WTC11 (cell line): ENCODE measurements at regions not wholly inside any gene's neighbourhood (a gene's known extent, or its start where the extent isn't known, plus 50 kb on each side); places are given as distances from the start of the nearest gene placed in this dataset.

ENCODE experiments used
- ATAC-seq: fragments of 200-7000 bp; cut with Tn5 transposase; 2 replicates; pipeline ENCODE4 v1.10.0; 2021; ENCODE audit warnings: mild to moderate bottlenecking, moderate library complexity
- CTCF ChIA-PET: fragments of 300-600 bp; sonication (Branson Sonifier 250); formaldehyde crosslinking; loops from one replicate; lab custom pipeline; 2021; ENCODE audit warnings: antibody characterized with exemption; lab: Charles Lee
- POLR2A ChIA-PET: fragments of 350-600 bp; sonication (Branson Sonifier 250); formaldehyde crosslinking; loops from one replicate; lab custom pipeline; 2021; ENCODE audit warnings: antibody characterized with exemption; lab: Charles Lee
- DNase-seq: peaks from one replicate; pipeline ENCODE4 v3.0.0; 2021; ENCODE audit warnings: low spot score
- H3K27ac Mint-ChIP-seq: 2 replicates; pipeline ENCODE4 v1.8.0; 2021; ENCODE audit warnings: mixed read lengths
- H3K27me3 Mint-ChIP-seq: 2 replicates; pipeline ENCODE4 v1.8.0; 2021; ENCODE audit warnings: low read depth, mild to moderate bottlenecking, moderate library complexity, mixed read lengths
- H3K36me3 Mint-ChIP-seq: 2 replicates; pipeline ENCODE4 v1.8.0; 2021; ENCODE audit warnings: mixed read lengths
- H3K4me1 Mint-ChIP-seq: 2 replicates; pipeline ENCODE4 v1.8.0; 2022; ENCODE audit warnings: mixed read lengths
- H3K4me3 Mint-ChIP-seq: 2 replicates; pipeline ENCODE4 v1.8.0; 2021; ENCODE audit warnings: mild to moderate bottlenecking, moderate library complexity, mixed read lengths
- H3K9me3 Mint-ChIP-seq: 2 replicates; pipeline ENCODE4 v1.8.0; 2021; ENCODE audit warnings: mixed read lengths
- ARID4B ChIP-seq: sonication (generic); formaldehyde crosslinking; IDR thresholded peaks from 2 replicates; pipeline ENCODE4 v1.8.0; 2023; ENCODE audit warnings: missing genetic modification reagents, mild to moderate bottlenecking, borderline replicate concordance
- ATF1 ChIP-seq: sonication (generic); formaldehyde crosslinking; IDR thresholded peaks from 2 replicates; pipeline ENCODE4 v1.8.1; 2023; ENCODE audit warnings: mild to moderate bottlenecking, moderate library complexity, missing genetic modification reagents
- ATF6 ChIP-seq: sonication (generic); formaldehyde crosslinking; IDR thresholded peaks from 2 replicates; pipeline ENCODE4 v1.8.1; 2023; ENCODE audit warnings: mild to moderate bottlenecking, missing genetic modification reagents
- ESRRA ChIP-seq: sonication (generic); formaldehyde crosslinking; IDR thresholded peaks from 2 replicates; pipeline ENCODE4 v1.8.1; 2022; ENCODE audit warnings: mild to moderate bottlenecking, missing genetic modification reagents, borderline replicate concordance
- GRHL2 ChIP-seq: fragments of 250-450 bp; sonication (Bioruptor Pico); IDR thresholded peaks from 2 replicates; pipeline ENCODE4 v1.8.0; 2022; ENCODE audit warnings: mild to moderate bottlenecking, moderate library complexity; ENCODE audit not compliant: insufficient replicate concordance, severe bottlenecking
- GTF2I ChIP-seq: fragments of 250-450 bp; sonication (Bioruptor Pico); conservative IDR thresholded peaks from 2 replicates; pipeline ENCODE4 v1.4.0; 2021; ENCODE audit warnings: mild to moderate bottlenecking
- KAT7 ChIP-seq: sonication (generic); formaldehyde crosslinking; IDR thresholded peaks from 2 replicates; pipeline ENCODE4 v1.8.1; 2023; ENCODE audit warnings: missing genetic modification reagents, mild to moderate bottlenecking, borderline replicate concordance
- NFE2L1 ChIP-seq: sonication (generic); formaldehyde crosslinking; IDR thresholded peaks from 2 replicates; pipeline ENCODE4 v1.8.1; 2023; ENCODE audit warnings: missing genetic modification reagents
- NR1H2 ChIP-seq: sonication (generic); formaldehyde crosslinking; IDR thresholded peaks from 2 replicates; pipeline ENCODE4 v1.9.0; 2021; ENCODE audit warnings: mild to moderate bottlenecking, moderate library complexity, missing genetic modification reagents
- NR3C1 ChIP-seq: sonication (generic); formaldehyde crosslinking; conservative IDR thresholded peaks from 2 replicates; pipeline ENCODE4 v1.8.1; 2023; ENCODE audit warnings: low read depth, mild to moderate bottlenecking, missing genetic modification reagents
- RELA ChIP-seq: sonication (generic); formaldehyde crosslinking; IDR thresholded peaks from 2 replicates; pipeline ENCODE4 v1.8.1; 2022; ENCODE audit warnings: missing genetic modification reagents, mild to moderate bottlenecking, borderline replicate concordance
- RORB ChIP-seq: fragments of 250-450 bp; sonication (Bioruptor Pico); IDR thresholded peaks from 2 replicates; pipeline ENCODE4 v1.9.0; 2021; ENCODE audit warnings: mild to moderate bottlenecking
- SMAD3 ChIP-seq: sonication (generic); formaldehyde crosslinking; IDR thresholded peaks from 2 replicates; pipeline ENCODE4 v1.8.0; 2022; ENCODE audit warnings: missing genetic modification reagents, mild to moderate bottlenecking, borderline replicate concordance
- SOX15 ChIP-seq: fragments of 250-450 bp; sonication (Bioruptor Pico); IDR thresholded peaks from 2 replicates; pipeline ENCODE4 v1.9.0; 2021; ENCODE audit warnings: mild to moderate bottlenecking
- TCF7 ChIP-seq: sonication (generic); formaldehyde crosslinking; IDR thresholded peaks from 2 replicates; pipeline ENCODE4 v1.8.0; 2022; ENCODE audit warnings: mild to moderate bottlenecking, low read depth, missing genetic modification reagents, moderate library complexity
- TEAD1 ChIP-seq: sonication (generic); formaldehyde crosslinking; IDR thresholded peaks from 2 replicates; pipeline ENCODE4 v1.8.0; 2022; ENCODE audit warnings: mild to moderate bottlenecking, missing genetic modification reagents
- TEAD4 ChIP-seq: sonication (generic); formaldehyde crosslinking; IDR thresholded peaks from 2 replicates; pipeline ENCODE4 v1.8.0; 2022; ENCODE audit warnings: mild to moderate bottlenecking, missing genetic modification reagents
- ZNF138 ChIP-seq: sonication (generic); formaldehyde crosslinking; conservative IDR thresholded peaks from 2 replicates; pipeline ENCODE4 v1.8.1; 2022; ENCODE audit warnings: mild to moderate bottlenecking, moderate library complexity, missing genetic modification reagents
- ZNF263 ChIP-seq: sonication (generic); formaldehyde crosslinking; IDR thresholded peaks from 2 replicates; pipeline ENCODE4 v1.8.1; 2022; ENCODE audit warnings: low read depth, mild to moderate bottlenecking, moderate library complexity, missing genetic modification reagents
- ZNF396 ChIP-seq: fragments of 250-450 bp; sonication (Bioruptor Pico); IDR thresholded peaks from 2 replicates; pipeline ENCODE4 v1.8.0; 2021; ENCODE audit warnings: mild to moderate bottlenecking, moderate library complexity, borderline replicate concordance
- ZNF671 ChIP-seq: fragments of 250-450 bp; sonication (Bioruptor Pico); IDR thresholded peaks from 2 replicates; pipeline ENCODE4 v1.8.0; 2021; ENCODE audit warnings: mild to moderate bottlenecking
- TF ChIP-seq, protein P1 (sequence below): sonication (generic); formaldehyde crosslinking; IDR thresholded peaks from 2 replicates; pipeline ENCODE4 v1.8.0; 2023; ENCODE audit warnings: mild to moderate bottlenecking, missing genetic modification reagents
- TF ChIP-seq, protein P2 (sequence below): sonication (generic); formaldehyde crosslinking; IDR thresholded peaks from 2 replicates; pipeline ENCODE4 v1.8.0; 2022; ENCODE audit warnings: mild to moderate bottlenecking, missing genetic modification reagents
- TF ChIP-seq, protein P3 (sequence below): fragments of 250-450 bp; sonication (Bioruptor Pico); IDR thresholded peaks from 2 replicates; pipeline ENCODE4 v2.1.2; 2022; ENCODE audit warnings: mild to moderate bottlenecking, moderate library complexity
- TF ChIP-seq, protein P4 (sequence below): sonication (generic); formaldehyde crosslinking; IDR thresholded peaks from 2 replicates; pipeline ENCODE4 v1.8.1; 2023; ENCODE audit warnings: mild to moderate bottlenecking, moderate library complexity, missing genetic modification reagents

DNA sequence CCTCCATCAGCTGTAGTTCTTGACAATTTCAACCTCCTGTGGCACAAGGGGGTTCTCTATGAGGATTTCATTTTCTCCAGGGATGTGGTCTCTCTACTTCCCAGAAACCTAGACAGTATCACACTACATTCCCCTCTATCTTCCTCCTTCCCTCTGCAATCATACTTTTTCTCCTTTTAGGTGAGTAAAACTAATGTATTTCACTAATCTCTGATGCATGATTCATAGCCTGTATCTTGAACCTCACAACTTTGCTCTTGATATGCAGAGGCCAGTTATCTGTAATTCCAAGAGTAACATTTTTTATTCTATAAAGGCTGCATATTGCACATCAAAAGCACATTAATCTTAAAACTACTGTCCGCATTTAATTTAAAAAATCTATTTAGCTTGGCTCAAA lies 449.6 kb downstream of the RFPL4B start:
- H3K27ac Mint-ChIP-seq, result no peak overlapping the region
- ATAC-seq (no peak), DNase-seq (no peak)
- TF ChIP-seq TEAD4 (CRISPR knock-in tag) (no peak), NFE2L1 (no peak), KAT7 (CRISPR knock-in tag) (no peak), ZNF671 (CRISPR knock-in tag) (no peak), ZNF138 (CRISPR knock-in tag) (no peak), TEAD1 (CRISPR knock-in tag) (no peak), NR3C1 (no peak), ZNF396 (CRISPR knock-in tag) (no peak), GRHL2 (CRISPR knock-in tag) (no peak), SOX15 (CRISPR knock-in tag) (no peak), TCF7 (CRISPR knock-in tag) (no peak), RELA (CRISPR knock-in tag) (no peak), GTF2I (CRISPR knock-in tag) (no peak), NR1H2 (CRISPR knock-in tag) (no peak), ZNF263 (no peak), SMAD3 (CRISPR knock-in tag) (no peak), ATF1 (CRISPR knock-in tag) (no peak)
- TF ChIP-seq, protein P1, sequence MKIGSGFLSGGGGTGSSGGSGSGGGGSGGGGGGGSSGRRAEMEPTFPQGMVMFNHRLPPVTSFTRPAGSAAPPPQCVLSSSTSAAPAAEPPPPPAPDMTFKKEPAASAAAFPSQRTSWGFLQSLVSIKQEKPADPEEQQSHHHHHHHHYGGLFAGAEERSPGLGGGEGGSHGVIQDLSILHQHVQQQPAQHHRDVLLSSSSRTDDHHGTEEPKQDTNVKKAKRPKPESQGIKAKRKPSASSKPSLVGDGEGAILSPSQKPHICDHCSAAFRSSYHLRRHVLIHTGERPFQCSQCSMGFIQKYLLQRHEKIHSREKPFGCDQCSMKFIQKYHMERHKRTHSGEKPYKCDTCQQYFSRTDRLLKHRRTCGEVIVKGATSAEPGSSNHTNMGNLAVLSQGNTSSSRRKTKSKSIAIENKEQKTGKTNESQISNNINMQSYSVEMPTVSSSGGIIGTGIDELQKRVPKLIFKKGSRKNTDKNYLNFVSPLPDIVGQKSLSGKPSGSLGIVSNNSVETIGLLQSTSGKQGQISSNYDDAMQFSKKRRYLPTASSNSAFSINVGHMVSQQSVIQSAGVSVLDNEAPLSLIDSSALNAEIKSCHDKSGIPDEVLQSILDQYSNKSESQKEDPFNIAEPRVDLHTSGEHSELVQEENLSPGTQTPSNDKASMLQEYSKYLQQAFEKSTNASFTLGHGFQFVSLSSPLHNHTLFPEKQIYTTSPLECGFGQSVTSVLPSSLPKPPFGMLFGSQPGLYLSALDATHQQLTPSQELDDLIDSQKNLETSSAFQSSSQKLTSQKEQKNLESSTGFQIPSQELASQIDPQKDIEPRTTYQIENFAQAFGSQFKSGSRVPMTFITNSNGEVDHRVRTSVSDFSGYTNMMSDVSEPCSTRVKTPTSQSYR (CRISPR knock-in tag), result no peak
- TF ChIP-seq, protein P2, sequence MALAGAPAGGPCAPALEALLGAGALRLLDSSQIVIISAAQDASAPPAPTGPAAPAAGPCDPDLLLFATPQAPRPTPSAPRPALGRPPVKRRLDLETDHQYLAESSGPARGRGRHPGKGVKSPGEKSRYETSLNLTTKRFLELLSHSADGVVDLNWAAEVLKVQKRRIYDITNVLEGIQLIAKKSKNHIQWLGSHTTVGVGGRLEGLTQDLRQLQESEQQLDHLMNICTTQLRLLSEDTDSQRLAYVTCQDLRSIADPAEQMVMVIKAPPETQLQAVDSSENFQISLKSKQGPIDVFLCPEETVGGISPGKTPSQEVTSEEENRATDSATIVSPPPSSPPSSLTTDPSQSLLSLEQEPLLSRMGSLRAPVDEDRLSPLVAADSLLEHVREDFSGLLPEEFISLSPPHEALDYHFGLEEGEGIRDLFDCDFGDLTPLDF, result no peak
- TF ChIP-seq, protein P3, sequence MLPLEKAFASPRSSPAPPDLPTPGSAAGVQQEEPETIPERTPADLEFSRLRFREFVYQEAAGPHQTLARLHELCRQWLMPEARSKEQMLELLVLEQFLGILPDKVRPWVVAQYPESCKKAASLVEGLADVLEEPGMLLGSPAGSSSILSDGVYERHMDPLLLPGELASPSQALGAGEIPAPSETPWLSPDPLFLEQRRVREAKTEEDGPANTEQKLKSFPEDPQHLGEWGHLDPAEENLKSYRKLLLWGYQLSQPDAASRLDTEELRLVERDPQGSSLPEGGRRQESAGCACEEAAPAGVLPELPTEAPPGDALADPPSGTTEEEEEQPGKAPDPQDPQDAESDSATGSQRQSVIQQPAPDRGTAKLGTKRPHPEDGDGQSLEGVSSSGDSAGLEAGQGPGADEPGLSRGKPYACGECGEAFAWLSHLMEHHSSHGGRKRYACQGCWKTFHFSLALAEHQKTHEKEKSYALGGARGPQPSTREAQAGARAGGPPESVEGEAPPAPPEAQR (CRISPR knock-in tag), result no peak
- H3K9me3 Mint-ChIP-seq, result peaks cover 14% of the 10 kb centered on the region
- no peaks in the 10 kb centered on the region for H3K36me3 Mint-ChIP-seq
- ChIA-PET CTCF (no interaction called here), POLR2A (no interaction called here)
- H3K27me3 Mint-ChIP-seq, result peaks cover 49% of the 10 kb centered on the region
- H3K4me3 Mint-ChIP-seq, result no peak overlapping the region
- H3K4me1 Mint-ChIP-seq, result no peaks in the 10 kb centered on the region

DNA sequence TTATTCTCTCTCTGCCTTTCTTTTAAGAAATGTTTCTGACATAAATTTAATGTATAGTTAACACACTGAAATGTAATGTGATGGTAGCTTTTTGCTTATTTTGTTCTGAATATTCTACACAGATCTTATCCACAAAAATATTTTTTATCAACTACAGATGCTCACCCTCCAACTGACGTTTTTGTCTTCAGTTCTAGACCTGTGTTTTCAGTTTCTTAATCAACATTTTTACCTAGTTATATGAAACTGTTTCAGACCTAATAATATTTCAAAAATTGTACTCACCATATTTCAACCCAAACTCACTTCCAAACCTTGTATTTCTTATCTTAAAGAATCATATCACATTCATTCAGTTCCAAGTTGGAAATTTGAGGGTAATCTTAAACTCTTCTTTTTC lies 452.8 kb downstream of the RFPL4B start:
- ChIA-PET CTCF (no interaction called here), POLR2A (no interaction called here)
- H3K4me3 Mint-ChIP-seq, result no peak overlapping the region
- H3K4me1 Mint-ChIP-seq, result peaks cover 3% of the 10 kb centered on the region
- H3K9me3 Mint-ChIP-seq, result peaks cover 9% of the 10 kb centered on the region
- ATAC-seq, result no peak
- TF ChIP-seq ARID4B (CRISPR knock-in tag), result no peak
- TF ChIP-seq ATF6 (CRISPR knock-in tag), result no peak
- TF ChIP-seq, protein P4, sequence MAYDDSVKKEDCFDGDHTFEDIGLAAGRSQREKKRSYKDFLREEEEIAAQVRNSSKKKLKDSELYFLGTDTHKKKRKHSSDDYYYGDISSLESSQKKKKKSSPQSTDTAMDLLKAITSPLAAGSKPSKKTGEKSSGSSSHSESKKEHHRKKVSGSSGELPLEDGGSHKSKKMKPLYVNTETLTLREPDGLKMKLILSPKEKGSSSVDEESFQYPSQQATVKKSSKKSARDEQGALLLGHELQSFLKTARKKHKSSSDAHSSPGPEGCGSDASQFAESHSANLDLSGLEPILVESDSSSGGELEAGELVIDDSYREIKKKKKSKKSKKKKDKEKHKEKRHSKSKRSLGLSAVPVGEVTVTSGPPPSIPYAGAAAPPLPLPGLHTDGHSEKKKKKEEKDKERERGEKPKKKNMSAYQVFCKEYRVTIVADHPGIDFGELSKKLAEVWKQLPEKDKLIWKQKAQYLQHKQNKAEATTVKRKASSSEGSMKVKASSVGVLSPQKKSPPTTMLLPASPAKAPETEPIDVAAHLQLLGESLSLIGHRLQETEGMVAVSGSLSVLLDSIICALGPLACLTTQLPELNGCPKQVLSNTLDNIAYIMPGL (CRISPR knock-in tag), result no peak
- no peak for TF ChIP-seq ESRRA (CRISPR knock-in tag)
- no peak for TF ChIP-seq TEAD4 (CRISPR knock-in tag)
- no peak for TF ChIP-seq RORB (CRISPR knock-in tag)
- TF ChIP-seq KAT7 (CRISPR knock-in tag), result no peak
- H3K27ac Mint-ChIP-seq, result no peak overlapping the region
- no peak for DNase-seq
- peaks cover 29% of the 10 kb centered on the region for H3K27me3 Mint-ChIP-seq
- H3K36me3 Mint-ChIP-seq, result no peaks in the 10 kb centered on the region
